ENCODE measurements at regions not wholly inside any gene's neighbourhood (a gene's known extent, or its start where the extent isn't known, plus 50 kb on each side); places are given as distances from the start of the nearest gene placed in this dataset.

GRCh38 chr21:38930853-38931252 lies 125.1 kb downstream of the ETS2 start:
- TF ChIP-seq CTCF (IDR thresholded peaks at IDR 0.05) (no peak), ZFX (IDR thresholded peaks at IDR 0.05; ENCODE audit: borderline replicate concordance) (no peak)

All from 22Rv1 (cell line).